A549 (cell line): ENCODE measurements at regions not wholly inside any gene's neighbourhood (a gene's known extent, or its start where the extent isn't known, plus 50 kb on each side); places are given as distances from the start of the nearest gene placed in this dataset.

Experiments used
- ATOH8 ChIP-seq: fragments of 250-450 bp; sonication (Bioruptor Pico); IDR thresholded peaks from 2 replicates; pipeline ENCODE4 v1.5.0; 2020; ENCODE audit warnings: low read depth, mild to moderate bottlenecking, moderate library complexity
- CTCF ChIP-seq: fragments of >200 bp; sonication (Bioruptor Twin); formaldehyde crosslinking; IDR thresholded peaks from 3 replicates; pipeline ENCODE4 v1.5.1; 2016
- KDM1A ChIP-seq: fragments of 200-600 bp; sonication (generic); IDR thresholded peaks from 2 replicates; pipeline ENCODE4 v1.6.1; 2016; ENCODE audit warnings: low read depth, mild to moderate bottlenecking
- NFE2L2 ChIP-seq: fragments of 150-350 bp; conservative IDR thresholded peaks from 2 replicates; pipeline ENCODE4 v1.6.1; 2014; ENCODE audit warnings: low read length
- RCOR1 ChIP-seq: fragments of 150-350 bp; IDR thresholded peaks from 2 replicates; pipeline ENCODE4 v1.6.1; 2014; ENCODE audit warnings: antibody characterized with exemption, low read length, low read depth
- TP53 ChIP-seq: fragments of 250-450 bp; sonication (Bioruptor Pico); IDR thresholded peaks from 2 replicates; pipeline ENCODE4 v1.5.0; 2021; ENCODE audit warnings: mild to moderate bottlenecking, moderate library complexity

GRCh38 chr13:74003374-74003773 is 130.8 kb downstream of the KLF12 start:
- TF ChIP-seq RCOR1: no peak
- TF ChIP-seq KDM1A: no peak
- no peak for TF ChIP-seq CTCF
- TF ChIP-seq ATOH8: no peak
- no peak for TF ChIP-seq NFE2L2
- no peak for TF ChIP-seq TP53 (CRISPR knock-in tag)
